ENCODE measurements at regions not wholly inside any gene's neighbourhood (a gene's known extent, or its start where the extent isn't known, plus 50 kb on each side); places are given as distances from the start of the nearest gene placed in this dataset.

DNA sequence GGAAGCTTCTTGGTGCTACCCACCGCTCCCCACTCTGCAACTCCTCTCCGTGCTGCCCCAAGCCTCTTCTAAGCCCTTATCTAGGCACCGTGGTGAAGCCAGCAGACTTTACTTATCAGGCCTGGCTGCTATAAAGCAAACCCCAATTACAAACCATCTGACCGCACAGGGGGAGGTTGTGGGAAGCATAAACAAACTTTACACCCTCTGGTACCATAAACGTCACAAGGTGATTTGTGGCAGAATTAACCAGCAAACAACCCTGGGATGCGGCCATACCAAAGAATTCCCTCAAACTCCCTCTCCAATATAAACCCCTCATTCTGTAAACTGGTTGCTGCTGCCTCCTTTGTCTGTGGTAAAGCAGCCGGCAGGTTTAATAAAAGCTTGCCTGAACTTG, 55.2 kb downstream of the MAGEC2 start:
- Histone ChIP-seq H3K27ac (no peak overlapping the region), H3K4me1 (no peaks in the 10 kb centered on the region), H3K9me3 (no peaks in the 10 kb centered on the region), H3K4me3 (no peak overlapping the region), H3K36me3 (no peaks in the 10 kb centered on the region), H3K27me3 (peaks cover 0 to 4% of the 10 kb centered on the region in 2 donors)
- no peak for DNase-seq (ENCODE audit: low spot score in 2 of 2)
- intact Hi-C loops (cut with DNase I; ENCODE audit: low total_unique reads) = no loop called here
- TF ChIP-seq, protein P1, sequence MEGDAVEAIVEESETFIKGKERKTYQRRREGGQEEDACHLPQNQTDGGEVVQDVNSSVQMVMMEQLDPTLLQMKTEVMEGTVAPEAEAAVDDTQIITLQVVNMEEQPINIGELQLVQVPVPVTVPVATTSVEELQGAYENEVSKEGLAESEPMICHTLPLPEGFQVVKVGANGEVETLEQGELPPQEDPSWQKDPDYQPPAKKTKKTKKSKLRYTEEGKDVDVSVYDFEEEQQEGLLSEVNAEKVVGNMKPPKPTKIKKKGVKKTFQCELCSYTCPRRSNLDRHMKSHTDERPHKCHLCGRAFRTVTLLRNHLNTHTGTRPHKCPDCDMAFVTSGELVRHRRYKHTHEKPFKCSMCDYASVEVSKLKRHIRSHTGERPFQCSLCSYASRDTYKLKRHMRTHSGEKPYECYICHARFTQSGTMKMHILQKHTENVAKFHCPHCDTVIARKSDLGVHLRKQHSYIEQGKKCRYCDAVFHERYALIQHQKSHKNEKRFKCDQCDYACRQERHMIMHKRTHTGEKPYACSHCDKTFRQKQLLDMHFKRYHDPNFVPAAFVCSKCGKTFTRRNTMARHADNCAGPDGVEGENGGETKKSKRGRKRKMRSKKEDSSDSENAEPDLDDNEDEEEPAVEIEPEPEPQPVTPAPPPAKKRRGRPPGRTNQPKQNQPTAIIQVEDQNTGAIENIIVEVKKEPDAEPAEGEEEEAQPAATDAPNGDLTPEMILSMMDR (IDR thresholded peaks at IDR 0.05) = no peak
- no peak for TF ChIP-seq POLR2AphosphoS5 (IDR thresholded peaks at IDR 0.05)
- no peak for TF ChIP-seq POLR2A (IDR thresholded peaks at IDR 0.05)

DNA sequence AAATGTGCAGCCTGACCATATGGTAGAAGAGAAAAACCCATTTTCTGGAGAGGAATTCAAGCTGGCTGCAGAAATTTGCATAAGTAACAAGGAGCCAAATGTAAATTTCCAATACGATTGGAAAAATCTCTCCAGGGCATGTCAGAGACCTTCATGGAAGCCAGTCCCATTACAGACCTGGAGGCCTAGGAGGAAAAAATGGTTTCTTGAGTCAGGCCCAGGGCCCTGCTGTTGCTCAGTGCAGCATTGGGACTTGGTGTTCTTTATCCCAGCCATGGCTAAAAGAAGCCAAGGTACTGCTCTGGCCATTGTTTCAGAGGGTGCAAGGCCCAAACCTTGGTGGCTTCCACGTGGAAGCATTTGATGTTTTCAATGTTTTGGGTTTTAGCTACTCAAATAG, 70.6 kb downstream of the MAGEC2 start:
- H3K9me3 ChIP-seq = no peaks in the 10 kb centered on the region
- no peaks in the 10 kb centered on the region for H3K4me1 ChIP-seq
- intact Hi-C loops (cut with DNase I; ENCODE audit: low total_unique reads) = no loop called here
- no peaks in the 10 kb centered on the region for H3K36me3 ChIP-seq
- no peak overlapping the region for H3K4me3 ChIP-seq
- H3K27me3 ChIP-seq = peaks cover 0 to 7% of the 10 kb centered on the region in 2 donors
- no peak for TF ChIP-seq POLR2A (IDR thresholded peaks at IDR 0.05)
- TF ChIP-seq POLR2AphosphoS5 (IDR thresholded peaks at IDR 0.05) = no peak
- TF ChIP-seq, protein P1 (IDR thresholded peaks at IDR 0.05) = no peak
- H3K27ac ChIP-seq = no peak overlapping the region
- DNase-seq (ENCODE audit: low spot score in 2 of 2) = no peak

GRCh38 chrX:142096253-142096652, 108.8 kb downstream of the MAGEC2 start:
- DNase-seq (ENCODE audit: low spot score in 2 of 2) = no peak
- no peaks in the 10 kb centered on the region for H3K36me3 ChIP-seq
- intact Hi-C loops (cut with DNase I; ENCODE audit: low total_unique reads) = no loop called here

DNA sequence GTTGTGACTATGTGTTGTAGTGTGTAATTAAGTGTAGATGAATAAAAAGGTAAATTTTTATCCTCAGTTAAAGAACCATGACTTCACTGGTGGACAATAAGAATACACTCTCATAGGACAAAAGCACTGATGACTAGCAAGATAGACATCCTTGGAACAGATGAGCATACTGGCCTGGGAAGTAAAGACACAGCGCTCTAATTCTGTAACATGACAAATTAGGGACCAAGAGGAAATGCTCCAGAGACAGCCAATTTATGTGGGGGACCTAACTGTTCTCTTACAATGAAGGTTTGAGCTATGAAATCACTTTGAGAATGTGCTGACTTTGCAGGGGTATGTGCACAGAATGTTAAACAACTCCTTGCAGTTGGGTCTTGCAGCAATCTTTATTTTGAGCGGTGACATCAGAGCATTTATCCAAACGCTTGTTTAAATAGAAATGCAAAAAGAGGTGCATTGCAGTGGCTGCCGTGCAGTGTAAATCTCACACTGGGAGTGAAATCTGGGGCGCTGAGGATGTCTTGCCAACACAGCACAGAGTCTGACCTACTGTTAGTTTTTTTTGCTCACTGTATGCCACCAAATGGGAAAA, 109.3 kb downstream of the MAGEC2 start:
- TF ChIP-seq POLR2A (IDR thresholded peaks at IDR 0.05) (no peak), POLR2AphosphoS5 (IDR thresholded peaks at IDR 0.05) (no peak)
- TF ChIP-seq, protein P1 (IDR thresholded peaks at IDR 0.05) = no peak
- Histone ChIP-seq H3K27me3 (peaks cover 0 to 13% of the 10 kb centered on the region in 2 donors), H3K36me3 (no peaks in the 10 kb centered on the region), H3K4me3 (no peak overlapping the region), H3K9me3 (no peaks in the 10 kb centered on the region), H3K4me1 (no peaks in the 10 kb centered on the region), H3K27ac (no peak overlapping the region)
- DNase-seq (ENCODE audit: low spot score in 2 of 2) = no peak
- intact Hi-C loops (cut with DNase I; ENCODE audit: low total_unique reads) = no loop called here

More at GRCh38 chrX:142096253-142096652, 108.8 kb downstream of the MAGEC2 start:
- Histone ChIP-seq H3K27me3 (peaks cover 0 to 14% of the 10 kb centered on the region in 2 donors), H3K27ac (no peak overlapping the region), H3K4me3 (no peak overlapping the region), H3K9me3 (no peaks in the 10 kb centered on the region), H3K4me1 (no peaks in the 10 kb centered on the region)
- TF ChIP-seq POLR2A (IDR thresholded peaks at IDR 0.05) = no peak
- TF ChIP-seq, protein P1 (IDR thresholded peaks at IDR 0.05) = no peak
- no peak for TF ChIP-seq POLR2AphosphoS5 (IDR thresholded peaks at IDR 0.05)

DNA sequence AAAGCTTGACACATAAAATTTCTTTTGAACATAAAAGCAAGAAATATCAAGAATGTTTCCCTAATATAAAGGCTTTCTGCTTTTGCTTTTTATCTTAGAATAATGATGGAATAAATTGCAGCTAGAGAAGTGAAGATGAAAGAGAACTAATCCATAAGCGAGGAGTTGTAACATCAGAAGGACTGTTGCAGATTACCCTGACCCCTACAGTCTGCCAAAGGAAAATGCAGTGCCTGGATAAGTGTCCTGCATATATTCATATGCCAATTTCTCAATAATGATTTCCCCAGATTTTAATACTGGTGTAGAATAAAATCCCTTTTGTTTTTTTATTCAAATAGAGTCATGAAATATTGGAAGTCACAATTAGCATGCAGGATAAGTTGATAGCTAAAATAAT, 115.9 kb downstream of the MAGEC2 start:
- Histone ChIP-seq H3K4me1 (no peaks in the 10 kb centered on the region), H3K27ac (no peak overlapping the region), H3K27me3 (peaks cover 0 to 3% of the 10 kb centered on the region in 2 donors), H3K9me3 (no peaks in the 10 kb centered on the region), H3K36me3 (no peaks in the 10 kb centered on the region), H3K4me3 (no peak overlapping the region)
- no peak for DNase-seq (ENCODE audit: low spot score in 2 of 2)
- no peak for TF ChIP-seq POLR2AphosphoS5 (IDR thresholded peaks at IDR 0.05)
- TF ChIP-seq, protein P1 (IDR thresholded peaks at IDR 0.05) = peak in 1 of 3 donors; percentile 19
- intact Hi-C loops (cut with DNase I; ENCODE audit: low total_unique reads) = no loop called here
